ENCODE measurements at regions not wholly inside any gene's neighbourhood (a gene's known extent, or its start where the extent isn't known, plus 50 kb on each side); places are given as distances from the start of the nearest gene placed in this dataset.

DNA sequence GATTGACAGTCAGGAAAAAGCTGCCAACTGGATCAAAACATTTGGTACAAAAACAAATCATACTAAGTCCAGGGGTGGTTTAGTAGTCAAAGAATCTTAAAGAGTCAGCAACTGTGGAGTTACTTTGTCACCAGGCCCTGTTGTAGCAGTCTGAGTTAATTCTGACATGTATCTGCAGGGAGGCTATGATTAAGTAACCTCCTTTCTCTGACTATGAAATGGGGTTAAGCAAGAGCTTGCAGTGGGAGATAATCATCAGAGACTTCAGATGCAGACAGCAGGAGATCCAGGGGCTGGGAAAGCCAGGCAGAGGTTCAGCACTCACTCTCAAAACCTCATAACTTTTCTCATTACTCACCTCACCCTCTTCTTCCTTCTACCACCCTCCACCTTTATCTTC is 99.2 kb upstream of the BTG3 start:
- TF ChIP-seq CTCF (IDR thresholded peaks at IDR 0.05) (no peak), POLR2A (IDR thresholded peaks at IDR 0.05) (no peak)
